ENCODE measurements at regions not wholly inside any gene's neighbourhood (a gene's known extent, or its start where the extent isn't known, plus 50 kb on each side); places are given as distances from the start of the nearest gene placed in this dataset.

GRCh38 chr14:101501341-101501740 is 60.0 kb upstream of the DIO3 start:
- TF ChIP-seq CTCF (conservative IDR thresholded peaks at IDR 0.05; ENCODE audit: low read depth, low read length), result no peak

GRCh38 chr14:101501858-101502615 is 59.3 kb upstream of the DIO3 start:
- Histone ChIP-seq H3K4me3 (IDR thresholded peaks at IDR 0.05; ENCODE audit: insufficient read depth, low read depth, low read length) (no peak overlapping the region), H3K27me3 (ENCODE audit: insufficient read depth, low read depth) (peaks cover 39% of the 10 kb centered on the region), H3K9ac (no peak overlapping the region), H4K20me1 (ENCODE audit: insufficient read depth) (no peaks in the 10 kb centered on the region), H3K27ac (no peak overlapping the region), H2AFZ (ENCODE audit: low read depth) (no peak overlapping the region), H3K4me1 (ENCODE audit: low read depth, poor library complexity, severe bottlenecking) (no peaks in the 10 kb centered on the region), H3K79me2 (ENCODE audit: insufficient read depth, low read depth) (no peaks in the 10 kb centered on the region), H3K36me3 (ENCODE audit: insufficient read depth) (no peaks in the 10 kb centered on the region), H3K4me2 (no peak overlapping the region)
- no peak for TF ChIP-seq CTCF (conservative IDR thresholded peaks at IDR 0.05; ENCODE audit: low read depth, low read length)

More at GRCh38 chr14:101501341-101501740, 60.0 kb upstream of the DIO3 start:
- H3K27me3 ChIP-seq (ENCODE audit: insufficient read depth, low read depth), result peaks cover 35% of the 10 kb centered on the region
- H3K79me2 ChIP-seq (ENCODE audit: insufficient read depth, low read depth), result no peaks in the 10 kb centered on the region
- H3K4me3 ChIP-seq (IDR thresholded peaks at IDR 0.05; ENCODE audit: insufficient read depth, low read depth, low read length), result no peak overlapping the region
- H3K36me3 ChIP-seq (ENCODE audit: insufficient read depth), result no peaks in the 10 kb centered on the region
- H3K4me1 ChIP-seq (ENCODE audit: low read depth, poor library complexity, severe bottlenecking), result no peaks in the 10 kb centered on the region
- H4K20me1 ChIP-seq (ENCODE audit: insufficient read depth), result no peaks in the 10 kb centered on the region
- H2AFZ ChIP-seq (ENCODE audit: low read depth), result no peak overlapping the region
- H3K27ac ChIP-seq, result no peak overlapping the region
- H3K9ac ChIP-seq, result no peak overlapping the region
- no peak overlapping the region for H3K4me2 ChIP-seq

GRCh38 chr14:101502761-101503392 is 58.4 kb upstream of the DIO3 start:
- Histone ChIP-seq H3K4me1 (ENCODE audit: low read depth, poor library complexity, severe bottlenecking) (no peaks in the 10 kb centered on the region), H3K36me3 (ENCODE audit: insufficient read depth) (no peaks in the 10 kb centered on the region), H3K9ac (no peak overlapping the region), H3K4me3 (IDR thresholded peaks at IDR 0.05; ENCODE audit: insufficient read depth, low read depth, low read length) (no peak overlapping the region), H3K4me2 (no peak overlapping the region), H2AFZ (ENCODE audit: low read depth) (no peak overlapping the region), H3K27ac (no peak overlapping the region), H4K20me1 (ENCODE audit: insufficient read depth) (no peaks in the 10 kb centered on the region), H3K79me2 (ENCODE audit: insufficient read depth, low read depth) (no peaks in the 10 kb centered on the region), H3K27me3 (ENCODE audit: insufficient read depth, low read depth) (peaks cover 46% of the 10 kb centered on the region)
- no peak for TF ChIP-seq CTCF (conservative IDR thresholded peaks at IDR 0.05; ENCODE audit: low read depth, low read length)

- Histone ChIP-seq H3K27ac (no peak overlapping the region), H3K4me2 (no peak overlapping the region), H3K9ac (no peak overlapping the region), H3K4me1 (ENCODE audit: low read depth, poor library complexity, severe bottlenecking) (no peaks in the 10 kb centered on the region), H4K20me1 (ENCODE audit: insufficient read depth) (no peaks in the 10 kb centered on the region), H2AFZ (ENCODE audit: low read depth) (no peak overlapping the region), H3K27me3 (ENCODE audit: insufficient read depth, low read depth) (peaks cover 48% of the 10 kb centered on the region), H3K79me2 (ENCODE audit: insufficient read depth, low read depth) (no peaks in the 10 kb centered on the region), H3K4me3 (IDR thresholded peaks at IDR 0.05; ENCODE audit: insufficient read depth, low read depth, low read length) (no peak overlapping the region), H3K36me3 (ENCODE audit: insufficient read depth) (no peaks in the 10 kb centered on the region)
- TF ChIP-seq CTCF (conservative IDR thresholded peaks at IDR 0.05; ENCODE audit: low read depth, low read length), result no peak
Observed at GRCh38 chr14:101503431-101504095, 57.7 kb upstream of the DIO3 start.
